HEK293 (cell line): ENCODE measurements at regions not wholly inside any gene's neighbourhood (a gene's known extent, or its start where the extent isn't known, plus 50 kb on each side); places are given as distances from the start of the nearest gene placed in this dataset.
"Not testable (repeated sequence)": the region's sequence is repeated elsewhere in the genome, so short reads cannot be mapped to it uniquely, and the experiment has no call there.

ENCODE experiments used
- BCL6B ChIP-seq: fragments of 450-650 bp; formaldehyde crosslinking; IDR thresholded peaks from 2 replicates; pipeline ENCODE4 v1.5.1; 2017; ENCODE audit warnings: missing biosample characterization, missing genetic modification characterization
- CTCF ChIP-seq: fragments of 450-650 bp; formaldehyde crosslinking; IDR thresholded peaks from 2 replicates; pipeline ENCODE4 v1.5.1; 2016; ENCODE audit warnings: missing biosample characterization, missing genetic modification characterization
- HOXA7 ChIP-seq: sonication (generic); formaldehyde crosslinking; IDR thresholded peaks from 2 replicates; pipeline ENCODE4 v1.8.1; 2022; ENCODE audit warnings: missing genetic modification reagents, borderline replicate concordance
- KLF16 ChIP-seq: fragments of 450-650 bp; formaldehyde crosslinking; IDR thresholded peaks from 2 replicates; pipeline ENCODE4 v1.5.1; 2017; ENCODE audit warnings: missing biosample characterization, missing genetic modification characterization
- YY1 ChIP-seq: fragments of 450-650 bp; formaldehyde crosslinking; IDR thresholded peaks from 2 replicates; pipeline ENCODE4 v1.5.1; 2018; ENCODE audit warnings: missing biosample characterization, missing genetic modification characterization
- ZBTB49 ChIP-seq: fragments of 450-650 bp; formaldehyde crosslinking; IDR thresholded peaks from 2 replicates; pipeline ENCODE4 v1.5.1; 2016; ENCODE audit warnings: missing biosample characterization, missing genetic modification characterization, low read depth
- ZBTB8A ChIP-seq: fragments of 450-650 bp; formaldehyde crosslinking; IDR thresholded peaks from 2 replicates; pipeline ENCODE4 v1.5.1; 2016; ENCODE audit warnings: missing biosample characterization, missing genetic modification characterization
- ZNF175 ChIP-seq: fragments of 450-650 bp; formaldehyde crosslinking; IDR thresholded peaks from 2 replicates; pipeline ENCODE4 v1.5.1; 2016; ENCODE audit warnings: missing biosample characterization, missing genetic modification characterization
- ZNF292 ChIP-seq: fragments of 450-650 bp; formaldehyde crosslinking; IDR thresholded peaks from 2 replicates; pipeline ENCODE4 v1.5.1; 2016; ENCODE audit warnings: low read depth, missing biosample characterization, missing genetic modification characterization, borderline replicate concordance
- ZNF398 ChIP-seq: fragments of 450-650 bp; formaldehyde crosslinking; IDR thresholded peaks from 2 replicates; pipeline ENCODE4 v1.5.1; 2017; ENCODE audit warnings: missing biosample characterization, missing genetic modification characterization
- ZNF426 ChIP-seq: fragments of 450-650 bp; formaldehyde crosslinking; IDR thresholded peaks from 2 replicates; pipeline ENCODE4 v1.5.1; 2017; ENCODE audit warnings: missing biosample characterization, missing genetic modification characterization, mild to moderate bottlenecking, inconsistent platforms, moderate library complexity
- ZNF76 ChIP-seq: fragments of 450-650 bp; formaldehyde crosslinking; IDR thresholded peaks from 2 replicates; pipeline ENCODE4; 2016; ENCODE audit warnings: low read depth, missing biosample characterization, missing genetic modification characterization, borderline replicate concordance
- TF ChIP-seq, protein P1 (sequence below): fragments of 450-650 bp; formaldehyde crosslinking; optimal IDR thresholded peaks from 2 replicates; pipeline ENCODE3; 2016; ENCODE audit warnings: missing biosample characterization, mild to moderate bottlenecking, missing genetic modification characterization
- TF ChIP-seq, protein P2 (sequence below): fragments of 450-650 bp; formaldehyde crosslinking; IDR thresholded peaks from 2 replicates; pipeline ENCODE4 v1.5.1; 2017; ENCODE audit warnings: missing biosample characterization, missing genetic modification characterization

- TF ChIP-seq, protein P1, sequence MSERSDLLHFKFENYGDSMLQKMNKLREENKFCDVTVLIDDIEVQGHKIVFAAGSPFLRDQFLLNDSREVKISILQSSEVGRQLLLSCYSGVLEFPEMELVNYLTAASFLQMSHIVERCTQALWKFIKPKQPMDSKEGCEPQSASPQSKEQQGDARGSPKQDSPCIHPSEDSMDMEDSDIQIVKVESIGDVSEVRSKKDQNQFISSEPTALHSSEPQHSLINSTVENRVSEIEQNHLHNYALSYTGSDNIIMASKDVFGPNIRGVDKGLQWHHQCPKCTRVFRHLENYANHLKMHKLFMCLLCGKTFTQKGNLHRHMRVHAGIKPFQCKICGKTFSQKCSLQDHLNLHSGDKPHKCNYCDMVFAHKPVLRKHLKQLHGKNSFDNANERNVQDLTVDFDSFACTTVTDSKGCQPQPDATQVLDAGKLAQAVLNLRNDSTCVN: not testable (repeated sequence)
- not testable (repeated sequence) for TF ChIP-seq ZBTB8A; CTCF (tag by site-specific recombination); YY1; ZNF398 (tag by site-specific recombination); ZBTB49 (tag by site-specific recombination); BCL6B (tag by site-specific recombination); ZNF426 (tag by site-specific recombination); ZNF76 (tag by site-specific recombination); ZNF175 (tag by site-specific recombination); HOXA7 (CRISPR knock-in tag); ZNF292 (tag by site-specific recombination); KLF16 (tag by site-specific recombination)
- TF ChIP-seq, protein P2, sequence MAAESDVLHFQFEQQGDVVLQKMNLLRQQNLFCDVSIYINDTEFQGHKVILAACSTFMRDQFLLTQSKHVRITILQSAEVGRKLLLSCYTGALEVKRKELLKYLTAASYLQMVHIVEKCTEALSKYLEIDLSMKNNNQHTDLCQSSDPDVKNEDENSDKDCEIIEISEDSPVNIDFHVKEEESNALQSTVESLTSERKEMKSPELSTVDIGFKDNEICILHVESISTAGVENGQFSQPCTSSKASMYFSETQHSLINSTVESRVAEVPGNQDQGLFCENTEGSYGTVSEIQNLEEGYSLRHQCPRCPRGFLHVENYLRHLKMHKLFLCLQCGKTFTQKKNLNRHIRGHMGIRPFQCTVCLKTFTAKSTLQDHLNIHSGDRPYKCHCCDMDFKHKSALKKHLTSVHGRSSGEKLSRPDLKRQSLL: not testable (repeated sequence)
Measured at GRCh38 chr14:19159003-19159625, 191.9 kb downstream of the POTEM start.
